ENCODE measurements at regions not wholly inside any gene's neighbourhood (a gene's known extent, or its start where the extent isn't known, plus 50 kb on each side); places are given as distances from the start of the nearest gene placed in this dataset.

GRCh38 chr5:135218790-135219568, 180.1 kb downstream of the MACROH2A1 start:
- TF ChIP-seq CTCF (IDR thresholded peaks at IDR 0.05; ENCODE audit: extremely low read depth, low read depth, low read length), result no peak
- Histone ChIP-seq H2AFZ (ENCODE audit: low read length) (no peak overlapping the region), H3K4me3 (ENCODE audit: insufficient read depth, low read length) (no peak overlapping the region), H3K27me3 (ENCODE audit: insufficient read depth, low read length) (no peaks in the 10 kb centered on the region), H3K79me2 (ENCODE audit: insufficient read depth, low read length) (no peaks in the 10 kb centered on the region), H3K27ac (ENCODE audit: low read depth, low read length) (no peak overlapping the region), H3K9me3 (ENCODE audit: low read depth, low read length) (no peaks in the 10 kb centered on the region), H3K36me3 (ENCODE audit: insufficient read depth, low read length) (no peaks in the 10 kb centered on the region), H3K4me2 (ENCODE audit: insufficient read depth, low read length) (no peak overlapping the region), H3K4me1 (ENCODE audit: insufficient read depth, low read length) (no peaks in the 10 kb centered on the region), H4K20me1 (ENCODE audit: insufficient read depth, low read length) (no peaks in the 10 kb centered on the region)
- peak; percentile 27 for DNase-seq (ENCODE audit: insufficient read length, low spot score, missing footprints)

GRCh38 chr5:135218486-135218755, 180.6 kb downstream of the MACROH2A1 start:
- Histone ChIP-seq H3K4me3 (ENCODE audit: insufficient read depth, low read length) (no peak overlapping the region), H3K27me3 (ENCODE audit: insufficient read depth, low read length) (no peaks in the 10 kb centered on the region), H4K20me1 (ENCODE audit: insufficient read depth, low read length) (no peaks in the 10 kb centered on the region), H3K27ac (ENCODE audit: low read depth, low read length) (no peak overlapping the region), H3K4me1 (ENCODE audit: insufficient read depth, low read length) (no peaks in the 10 kb centered on the region), H3K9me3 (ENCODE audit: low read depth, low read length) (no peaks in the 10 kb centered on the region), H3K36me3 (ENCODE audit: insufficient read depth, low read length) (no peaks in the 10 kb centered on the region), H3K79me2 (ENCODE audit: insufficient read depth, low read length) (no peaks in the 10 kb centered on the region), H2AFZ (ENCODE audit: low read length) (no peak overlapping the region), H3K4me2 (ENCODE audit: insufficient read depth, low read length) (no peak overlapping the region)
- TF ChIP-seq CTCF (IDR thresholded peaks at IDR 0.05; ENCODE audit: extremely low read depth, low read depth, low read length), result no peak
- DNase-seq (ENCODE audit: insufficient read length, low spot score, missing footprints), result no peak

- Histone ChIP-seq H3K4me3 (ENCODE audit: insufficient read depth, low read length) (no peak overlapping the region), H3K27ac (ENCODE audit: low read depth, low read length) (no peak overlapping the region), H3K4me1 (ENCODE audit: insufficient read depth, low read length) (no peaks in the 10 kb centered on the region), H3K9me3 (ENCODE audit: low read depth, low read length) (no peaks in the 10 kb centered on the region), H2AFZ (ENCODE audit: low read length) (no peak overlapping the region), H3K79me2 (ENCODE audit: insufficient read depth, low read length) (no peaks in the 10 kb centered on the region), H4K20me1 (ENCODE audit: insufficient read depth, low read length) (no peaks in the 10 kb centered on the region), H3K4me2 (ENCODE audit: insufficient read depth, low read length) (no peak overlapping the region), H3K36me3 (ENCODE audit: insufficient read depth, low read length) (no peaks in the 10 kb centered on the region), H3K27me3 (ENCODE audit: insufficient read depth, low read length) (no peaks in the 10 kb centered on the region)
- no peak for TF ChIP-seq CTCF (IDR thresholded peaks at IDR 0.05; ENCODE audit: extremely low read depth, low read depth, low read length)
- DNase-seq (ENCODE audit: insufficient read length, low spot score, missing footprints), result peak; percentile 53
Measured at GRCh38 chr5:135217669-135218485, 181.2 kb downstream of the MACROH2A1 start.
